ENCODE measurements at regions not wholly inside any gene's neighbourhood (a gene's known extent, or its start where the extent isn't known, plus 50 kb on each side); places are given as distances from the start of the nearest gene placed in this dataset.

DNA sequence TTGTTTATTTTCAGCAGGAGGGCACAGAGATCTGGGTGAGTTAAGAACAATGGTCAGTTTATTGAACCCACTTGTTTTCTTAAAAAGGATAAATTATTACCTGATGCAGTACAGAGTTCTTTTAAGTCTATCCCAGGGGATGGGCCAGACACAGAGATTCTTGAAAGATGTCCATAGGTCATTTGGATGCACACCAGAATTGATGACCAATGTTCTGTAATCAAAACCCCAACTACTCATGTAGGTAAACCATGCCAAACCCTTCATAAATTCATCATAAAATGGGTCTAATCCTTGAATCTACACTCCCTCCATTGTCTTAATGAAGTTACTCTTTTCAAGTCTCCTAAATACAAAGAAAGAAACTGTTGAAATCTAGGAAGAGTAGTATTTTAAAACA is 273.0 kb upstream of the COL8A1 start:
- TF ChIP-seq CTCF (IDR thresholded peaks at IDR 0.05) (no peak), POLR2AphosphoS5 (IDR thresholded peaks at IDR 0.05; ENCODE audit: insufficient read depth in 1 of 2, low read depth in 1 of 2) (no peak)
